Choroid plexus epithelial cell (primary cell): ENCODE measurements at regions not wholly inside any gene's neighbourhood (a gene's known extent, or its start where the extent isn't known, plus 50 kb on each side); places are given as distances from the start of the nearest gene placed in this dataset.
A peak's percentile ranks its signal among the peaks of the same experiment; 100 is the strongest.

Experiments
- DNase-seq: peaks from one replicate; pipeline ENCODE4 v3.0.0-alpha.2; 2010; ENCODE audit warnings: low read depth
- H3K4me3 ChIP-seq: 2 replicates; pipeline ENCODE4 v1.5.1; 2011; ENCODE audit warnings: low read depth, mild to moderate bottlenecking, control low read depth, low read length, moderate library complexity
- TF ChIP-seq, protein P1 (sequence below): conservative IDR thresholded peaks from 2 replicates; pipeline ENCODE4 v1.5.1; 2011; ENCODE audit warnings: low read depth, mild to moderate bottlenecking, control low read depth, inconsistent platforms, low read length, moderate library complexity

GRCh38 chr22:27409299-27409698 is 392.3 kb downstream of the MN1 start:
- TF ChIP-seq, protein P1, sequence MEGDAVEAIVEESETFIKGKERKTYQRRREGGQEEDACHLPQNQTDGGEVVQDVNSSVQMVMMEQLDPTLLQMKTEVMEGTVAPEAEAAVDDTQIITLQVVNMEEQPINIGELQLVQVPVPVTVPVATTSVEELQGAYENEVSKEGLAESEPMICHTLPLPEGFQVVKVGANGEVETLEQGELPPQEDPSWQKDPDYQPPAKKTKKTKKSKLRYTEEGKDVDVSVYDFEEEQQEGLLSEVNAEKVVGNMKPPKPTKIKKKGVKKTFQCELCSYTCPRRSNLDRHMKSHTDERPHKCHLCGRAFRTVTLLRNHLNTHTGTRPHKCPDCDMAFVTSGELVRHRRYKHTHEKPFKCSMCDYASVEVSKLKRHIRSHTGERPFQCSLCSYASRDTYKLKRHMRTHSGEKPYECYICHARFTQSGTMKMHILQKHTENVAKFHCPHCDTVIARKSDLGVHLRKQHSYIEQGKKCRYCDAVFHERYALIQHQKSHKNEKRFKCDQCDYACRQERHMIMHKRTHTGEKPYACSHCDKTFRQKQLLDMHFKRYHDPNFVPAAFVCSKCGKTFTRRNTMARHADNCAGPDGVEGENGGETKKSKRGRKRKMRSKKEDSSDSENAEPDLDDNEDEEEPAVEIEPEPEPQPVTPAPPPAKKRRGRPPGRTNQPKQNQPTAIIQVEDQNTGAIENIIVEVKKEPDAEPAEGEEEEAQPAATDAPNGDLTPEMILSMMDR, result peak; percentile 46
- DNase-seq, result peak; percentile 44
- no peak overlapping the region for H3K4me3 ChIP-seq

DNA sequence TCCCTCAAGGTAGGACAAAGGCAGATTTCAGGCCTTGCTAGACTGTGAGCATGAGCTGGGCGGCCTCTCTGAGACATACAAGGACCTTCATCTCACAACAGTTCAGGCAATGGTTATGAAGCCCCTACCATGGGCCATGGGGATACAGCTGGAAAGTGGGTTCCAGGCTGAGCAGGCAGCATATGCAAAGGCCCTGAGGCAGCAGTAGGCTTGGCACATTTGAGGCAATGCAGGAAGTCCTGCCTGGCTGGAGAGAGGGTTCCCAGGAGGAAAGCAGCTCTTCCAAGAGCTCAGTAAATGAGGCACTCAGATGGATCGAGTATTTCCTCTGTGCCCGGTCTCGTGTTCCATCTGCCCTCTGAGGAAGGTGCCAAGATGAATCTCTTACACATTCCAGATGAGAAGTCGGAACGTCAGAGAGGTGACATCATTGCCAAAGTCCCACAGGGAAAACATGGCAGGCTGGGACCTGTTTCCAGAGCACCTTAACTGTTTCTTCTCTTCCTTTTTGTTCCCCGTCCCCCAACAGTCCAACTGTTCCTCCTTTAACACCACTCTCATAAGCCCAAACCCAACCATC is 388.6 kb downstream of the MN1 start:
- TF ChIP-seq, protein P1, result no peak
- H3K4me3 ChIP-seq, result no peak overlapping the region
- no peak for DNase-seq

GRCh38 chr22:27413702-27414101 is 387.9 kb downstream of the MN1 start:
- H3K4me3 ChIP-seq, result no peak overlapping the region
- TF ChIP-seq, protein P1, result no peak
- DNase-seq, result no peak

DNA sequence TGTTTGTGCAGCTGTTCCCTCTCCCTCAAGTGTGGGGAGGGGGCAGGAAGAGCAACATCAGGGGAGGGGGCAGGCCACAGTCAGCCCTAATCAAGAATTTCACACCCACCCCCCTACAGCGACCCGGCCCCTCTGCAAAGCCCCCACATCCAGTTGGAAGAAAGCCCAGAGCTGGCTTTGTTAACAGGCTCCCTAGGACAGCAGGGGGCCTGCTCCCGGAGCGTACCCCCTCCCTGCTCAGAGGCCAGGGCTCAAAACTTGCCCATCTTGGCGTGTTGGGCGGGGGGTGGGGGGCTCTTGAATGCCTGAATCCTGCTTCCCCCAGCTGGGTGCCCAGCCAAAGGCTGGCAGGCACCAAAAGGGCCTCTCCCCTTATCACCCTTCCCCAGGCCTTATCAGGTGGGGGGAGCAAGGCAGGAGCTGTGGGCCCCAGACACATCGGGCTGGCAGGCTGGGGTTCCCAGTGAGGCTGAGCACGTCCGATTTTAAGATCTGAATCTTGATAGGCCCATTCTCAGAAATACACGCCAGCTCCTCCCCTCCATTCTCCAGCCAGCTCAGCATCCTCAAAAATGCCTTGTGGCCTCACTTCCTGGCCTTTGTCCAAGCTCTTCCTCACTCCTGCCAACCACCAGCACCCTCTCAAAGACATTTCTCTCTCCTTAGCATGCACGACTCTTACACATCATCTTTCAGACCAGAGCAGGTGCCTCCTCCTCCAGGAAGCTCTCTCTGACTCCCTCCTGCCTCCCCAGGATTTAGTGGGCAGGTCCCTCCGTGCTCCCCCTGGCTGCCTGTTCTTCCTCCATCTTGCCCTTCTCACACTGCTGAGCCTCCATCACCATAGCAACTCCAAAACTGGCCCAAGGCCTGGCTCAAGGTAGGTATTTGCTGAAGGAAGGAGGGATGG is 384.8 kb downstream of the MN1 start:
- no peak overlapping the region for H3K4me3 ChIP-seq
- peak; percentile 82 for DNase-seq
- TF ChIP-seq, protein P1, result peak; percentile 38

DNA sequence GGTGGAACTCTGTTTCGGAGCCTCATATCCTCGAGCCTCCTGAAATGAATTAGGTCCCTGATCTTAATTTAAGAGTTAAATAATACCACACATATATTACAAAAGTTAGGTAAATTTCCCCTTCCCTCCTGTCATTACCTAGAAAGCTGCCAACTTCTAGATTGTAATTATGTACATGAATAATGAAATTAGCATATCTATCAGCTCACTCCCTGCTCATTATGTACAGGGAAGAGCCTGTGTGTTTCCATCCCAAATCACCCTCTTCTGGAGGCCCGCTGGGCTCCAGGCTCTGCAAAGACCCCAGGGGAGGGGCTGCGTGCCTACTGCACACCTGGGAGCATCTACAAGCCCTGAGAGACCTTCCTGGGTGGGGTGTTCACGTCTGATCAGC is 384.1 kb downstream of the MN1 start:
- no peak overlapping the region for H3K4me3 ChIP-seq

DNA sequence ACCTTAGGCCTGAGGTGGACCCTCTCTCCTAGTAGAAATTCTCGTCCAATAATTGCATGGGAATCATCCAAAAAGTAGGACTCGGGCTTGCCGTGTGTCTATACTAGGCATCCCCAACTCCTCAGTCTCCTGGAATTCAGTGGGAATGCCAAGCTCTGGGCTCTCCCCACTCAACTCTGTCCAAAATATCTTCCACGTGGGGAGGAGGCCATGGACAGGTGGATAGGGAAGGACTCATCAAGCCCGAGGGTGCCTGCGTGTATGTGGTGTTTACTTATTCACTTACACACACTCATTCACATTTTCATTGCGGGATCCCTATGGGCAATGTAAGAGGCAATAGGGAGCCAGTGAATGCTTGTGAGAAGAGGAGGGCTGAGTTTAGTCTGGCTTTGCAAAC is 383.3 kb downstream of the MN1 start:
- H3K4me3 ChIP-seq, result no peak overlapping the region
- DNase-seq, result no peak
- TF ChIP-seq, protein P1, result no peak

More for the DNA sequence above, 384.1 kb downstream of the MN1 start:
- DNase-seq, result no peak
- TF ChIP-seq, protein P1, result no peak

- H3K4me3 ChIP-seq, result no peak overlapping the region
- DNase-seq, result no peak
- TF ChIP-seq, protein P1, result no peak
These were observed 382.1 kb downstream of the MN1 start for GRCh38 chr22:27419473-27419872.
